HG03439 (cell line): ENCODE measurements at regions not wholly inside any gene's neighbourhood (a gene's known extent, or its start where the extent isn't known, plus 50 kb on each side); places are given as distances from the start of the nearest gene placed in this dataset.

Experiments used
- ATAC-seq: cut with Tn5 transposase; IDR thresholded peaks from one replicate; pipeline ENCODE4 v1.9.1; 2021; ENCODE audit warnings: mild to moderate bottlenecking, moderate library complexity; ENCODE audit not compliant: unreplicated experiment

GRCh38 chr9:120221844-120222243 is 358.1 kb downstream of the CDK5RAP2 start:
- no peak for ATAC-seq

- ATAC-seq, result no peak
Measured at GRCh38 chr9:120214332-120214731, 365.6 kb downstream of the CDK5RAP2 start.

GRCh38 chr9:120212853-120213200 is 367.1 kb downstream of the CDK5RAP2 start:
- no peak for ATAC-seq

GRCh38 chr9:120212153-120212852 is 367.7 kb downstream of the CDK5RAP2 start:
- no peak for ATAC-seq

- no peak for ATAC-seq
Measured at GRCh38 chr9:120210274-120210673, 369.7 kb downstream of the CDK5RAP2 start.

GRCh38 chr9:120202856-120203654 is 376.9 kb downstream of the CDK5RAP2 start:
- no peak for ATAC-seq

GRCh38 chr9:120198027-120198426 is 381.9 kb downstream of the CDK5RAP2 start:
- ATAC-seq, result no peak

GRCh38 chr9:120197605-120198004 is 382.4 kb downstream of the CDK5RAP2 start:
- ATAC-seq, result no peak

GRCh38 chr9:120191141-120191540 is 388.8 kb downstream of the CDK5RAP2 start:
- no peak for ATAC-seq

- no peak for ATAC-seq
Measured at GRCh38 chr9:120187758-120188157, 392.2 kb downstream of the CDK5RAP2 start.

GRCh38 chr9:120186276-120186675 is 393.7 kb downstream of the CDK5RAP2 start:
- no peak for ATAC-seq

- ATAC-seq, result no peak
Measured at GRCh38 chr9:120184266-120184665, 395.7 kb downstream of the CDK5RAP2 start.

GRCh38 chr9:120183615-120184014 is 396.4 kb downstream of the CDK5RAP2 start:
- ATAC-seq, result no peak

GRCh38 chr9:120182011-120182410 is 398.0 kb downstream of the CDK5RAP2 start:
- ATAC-seq, result no peak

- ATAC-seq, result no peak
Measured at GRCh38 chr9:120177121-120177520, 402.8 kb downstream of the CDK5RAP2 start.

- no peak for ATAC-seq
Measured at GRCh38 chr9:120175031-120175430, 404.9 kb downstream of the CDK5RAP2 start.

GRCh38 chr9:120161776-120162175 is 418.2 kb downstream of the CDK5RAP2 start:
- ATAC-seq, result no peak

GRCh38 chr9:120158221-120158620 is 421.7 kb downstream of the CDK5RAP2 start:
- ATAC-seq, result no peak

GRCh38 chr9:120156376-120156775 is 423.6 kb downstream of the CDK5RAP2 start:
- no peak for ATAC-seq

- no peak for ATAC-seq
Measured at GRCh38 chr9:120153258-120153657, 426.7 kb downstream of the CDK5RAP2 start.

- no peak for ATAC-seq
Measured at GRCh38 chr9:120152295-120152694, 427.7 kb downstream of the CDK5RAP2 start.

GRCh38 chr9:120151806-120152205 is 428.2 kb downstream of the CDK5RAP2 start:
- no peak for ATAC-seq
